ENCODE measurements at regions not wholly inside any gene's neighbourhood (a gene's known extent, or its start where the extent isn't known, plus 50 kb on each side); places are given as distances from the start of the nearest gene placed in this dataset.

GRCh38 chr4:130675266-130675665, 1579.3 kb downstream of the C4orf33 start:
- TF ChIP-seq CTCF (IDR thresholded peaks at IDR 0.05) (no peak), POLR2A (IDR thresholded peaks at IDR 0.05) (no peak), POLR2AphosphoS5 (IDR thresholded peaks at IDR 0.05) (no peak)

Measured in gastroesophageal sphincter (tissue), 3 donors.